Gastrocnemius medialis (tissue), 4 donors: ENCODE measurements at regions not wholly inside any gene's neighbourhood (a gene's known extent, or its start where the extent isn't known, plus 50 kb on each side); places are given as distances from the start of the nearest gene placed in this dataset.

Experiments used
- CTCF ChIP-seq, 5 experiments: fragments of 450-650 bp in 3 of 5; fragments of 200-600 bp in 2 of 5; sonication (generic) in 2 of 5; IDR thresholded peaks in 4 of 5; conservative IDR thresholded peaks in 1 of 5; 1 replicate in 4 of 5; 2 replicates in 1 of 5; pipeline ENCODE4 v1.5.1; 2016 to 2019; ENCODE audit warnings: antibody characterized with exemption in 5 of 5, mild to moderate bottlenecking in 3 of 5, moderate library complexity in 3 of 5
- POLR2A ChIP-seq, 2 donors: fragments of 450-650 bp; IDR thresholded peaks; one replicate each; pipeline ENCODE4 v1.6.1; 2017; ENCODE audit warnings: antibody characterized with exemption in 2 of 2, mild to moderate bottlenecking in 2 of 2, moderate library complexity in 2 of 2

GRCh38 chr1:224554620-224555259 is 61.4 kb upstream of the CNIH3 start:
- no peak for TF ChIP-seq POLR2A (IDR thresholded peaks at IDR 0.05)
- TF ChIP-seq CTCF (IDR thresholded peaks at IDR 0.05 in 4 of 5, conservative IDR thresholded peaks at IDR 0.05 in 1 of 5): no peak
